ENCODE measurements at regions not wholly inside any gene's neighbourhood (a gene's known extent, or its start where the extent isn't known, plus 50 kb on each side); places are given as distances from the start of the nearest gene placed in this dataset.

DNA sequence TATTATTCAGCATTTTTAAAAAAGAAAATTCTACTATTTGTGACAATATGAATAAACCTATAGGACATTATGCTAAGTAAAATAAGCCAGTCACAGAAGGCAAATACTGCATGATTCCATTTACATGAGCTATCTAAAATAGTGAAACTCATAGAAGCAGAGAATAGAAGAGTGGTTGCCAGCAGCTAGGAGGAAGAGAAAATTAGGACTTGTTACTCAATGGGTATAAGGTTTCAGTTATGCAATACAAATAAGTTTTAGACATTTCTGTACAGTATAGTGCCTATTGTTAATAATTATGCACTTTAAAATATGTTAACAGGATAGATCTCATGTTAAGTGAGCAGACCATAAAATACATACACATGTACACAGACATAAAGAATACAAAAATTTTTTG is 73.8 kb upstream of the SPINK5 start:
- TF ChIP-seq ZNF274 (IDR thresholded peaks at IDR 0.05; ENCODE audit: low read depth, low read length) (no peak), SUZ12 (IDR thresholded peaks at IDR 0.05; ENCODE audit: extremely low read depth, insufficient read depth, insufficient read length) (no peak)
